GM04504 (cell line): ENCODE measurements at regions not wholly inside any gene's neighbourhood (a gene's known extent, or its start where the extent isn't known, plus 50 kb on each side); places are given as distances from the start of the nearest gene placed in this dataset.

Experiments
- DNase-seq: peaks from one replicate; pipeline ENCODE4 v3.0.0-alpha.2; 2012; ENCODE audit warnings: low read depth

DNA sequence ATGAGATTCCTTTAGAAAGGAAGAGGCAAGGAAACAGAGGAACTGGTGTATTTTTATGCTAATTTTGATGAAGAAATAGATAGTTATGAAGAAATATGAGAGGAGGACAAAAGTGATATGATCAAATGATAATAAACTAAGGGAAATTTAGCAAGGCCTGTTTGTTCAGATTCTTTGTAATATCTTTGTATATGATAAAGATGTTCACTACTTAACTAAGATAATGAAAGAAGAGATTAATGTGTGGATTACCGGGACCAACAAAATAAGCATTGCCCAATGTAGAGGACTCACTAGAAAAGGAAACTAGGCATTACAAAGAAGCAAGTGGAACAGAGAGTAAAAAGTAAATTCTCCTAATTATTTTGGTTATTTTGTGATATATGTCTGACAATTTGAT lies 99.0 kb upstream of the FIGN start:
- DNase-seq, result no peak

DNA sequence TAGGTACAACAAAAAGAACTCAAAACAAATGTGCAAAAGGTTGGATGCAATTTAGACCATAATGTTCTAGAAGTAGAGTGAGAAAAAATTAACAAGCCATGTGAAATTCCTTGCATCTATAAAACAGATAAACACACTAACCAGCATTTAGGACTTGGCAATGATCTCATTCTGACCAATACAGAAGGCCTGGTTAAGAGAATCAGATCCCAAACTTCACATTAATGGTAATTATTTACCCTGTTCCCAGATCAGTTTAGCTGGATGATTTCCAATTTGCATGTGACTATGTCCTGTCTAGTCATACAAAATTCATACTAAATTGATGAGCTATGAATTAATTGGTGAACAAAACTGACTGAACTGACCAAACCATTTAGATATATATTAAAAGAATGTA lies 98.4 kb upstream of the FIGN start:
- no peak for DNase-seq

DNA sequence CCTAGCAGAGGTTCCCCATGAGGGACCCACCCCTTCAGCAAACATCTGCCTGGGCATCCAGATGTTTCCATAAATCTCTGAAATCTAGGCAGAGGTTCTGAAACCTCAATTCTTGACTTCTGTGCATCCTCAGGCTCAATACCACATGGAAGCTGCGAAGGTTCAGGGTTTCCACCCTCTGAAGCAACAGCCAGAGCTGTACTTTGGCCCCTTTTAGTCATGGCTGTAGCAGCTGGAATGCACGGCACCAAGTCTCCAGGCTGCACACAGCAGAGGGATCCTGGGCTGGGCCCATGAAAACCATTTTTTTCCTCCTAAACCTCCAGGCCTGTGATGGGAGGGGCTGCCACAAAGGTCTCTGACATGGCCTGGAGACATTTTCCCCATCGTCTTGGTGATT lies 93.0 kb upstream of the FIGN start:
- no peak for DNase-seq

DNA sequence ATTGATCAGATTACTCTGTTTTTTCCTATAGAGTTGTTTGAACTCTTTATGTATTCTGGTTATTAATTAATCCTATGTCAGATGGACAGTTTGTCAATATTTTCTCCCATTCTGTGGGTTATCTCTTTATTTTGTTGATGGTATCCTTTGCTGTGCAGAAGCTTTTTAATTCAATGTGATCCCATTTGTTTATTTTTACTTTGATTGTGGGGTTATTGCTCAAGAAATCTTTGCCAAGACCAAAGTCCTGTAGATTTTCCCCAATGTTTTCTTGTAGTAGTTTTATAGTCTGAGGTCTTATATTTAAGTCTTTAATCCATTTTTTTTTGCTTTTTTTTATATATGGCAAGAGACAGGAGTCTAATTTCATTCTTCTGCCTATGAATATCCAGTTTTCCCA lies 86.2 kb upstream of the FIGN start:
- no peak for DNase-seq

DNA sequence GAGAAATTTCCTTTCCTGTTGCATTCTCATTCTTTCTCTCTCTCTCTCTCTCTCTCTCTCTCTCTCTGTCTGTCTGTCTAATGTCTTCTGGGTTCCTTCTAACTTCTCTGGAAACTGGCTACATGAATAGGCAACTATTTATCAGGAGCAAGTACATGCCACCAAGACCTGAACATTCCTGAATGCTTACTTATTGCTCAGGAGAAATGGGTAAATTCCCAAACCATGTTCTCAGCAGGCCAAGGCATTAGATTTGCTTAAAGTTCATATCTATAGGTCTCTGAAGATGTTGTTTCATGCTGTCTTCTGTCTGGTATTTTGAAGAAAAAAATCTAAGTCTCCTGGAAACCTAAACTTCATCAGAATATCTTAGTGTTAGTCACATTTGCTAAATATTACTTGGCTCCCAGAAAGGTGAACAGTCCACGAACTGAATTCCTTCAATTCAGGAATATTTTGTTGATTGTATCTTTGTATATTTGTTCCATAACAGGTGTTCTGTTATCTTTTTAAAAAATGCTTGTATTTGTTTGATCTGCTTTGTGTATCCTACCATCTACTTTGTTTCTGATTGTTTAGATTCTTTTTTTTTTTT lies 77.2 kb upstream of the FIGN start:
- no peak for DNase-seq

DNA sequence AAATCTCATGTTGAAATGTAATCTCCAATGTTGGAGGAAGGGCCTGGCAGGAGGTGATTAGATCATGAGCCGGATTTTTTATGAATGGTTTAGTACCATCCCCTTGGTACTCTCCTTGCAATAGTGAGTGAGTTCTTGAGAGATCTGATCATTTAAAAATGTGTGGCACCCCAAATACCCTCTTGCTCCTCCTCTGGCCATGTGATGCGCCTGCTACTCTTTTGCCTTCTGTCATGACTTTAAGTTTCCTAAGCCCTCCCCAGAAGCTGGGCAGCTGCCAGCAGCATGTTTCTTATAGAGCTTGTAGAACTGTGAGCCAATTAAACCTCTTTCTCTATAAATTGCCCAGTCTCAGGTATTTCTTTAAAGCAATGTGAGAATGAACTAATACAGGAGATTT lies 72.6 kb upstream of the FIGN start:
- DNase-seq, result no peak

DNA sequence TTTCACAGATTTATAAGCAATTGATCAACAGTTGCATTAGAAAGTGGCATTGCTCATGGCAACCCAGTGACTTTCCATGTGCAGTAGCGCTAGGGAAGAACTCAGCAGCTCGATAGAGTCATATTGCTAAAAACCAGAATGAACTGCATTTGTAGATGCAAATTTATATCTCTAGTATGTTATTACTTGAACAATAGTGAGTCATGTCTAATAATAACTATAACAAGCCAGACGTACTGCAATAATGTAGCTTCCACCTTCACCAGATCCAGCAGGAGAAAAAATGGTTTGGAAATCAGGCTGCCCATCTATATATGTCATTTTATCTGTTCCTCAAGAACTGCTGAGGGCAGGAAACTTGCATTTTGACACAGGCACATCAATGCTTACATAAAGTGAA lies 66.5 kb upstream of the FIGN start:
- no peak for DNase-seq

DNA sequence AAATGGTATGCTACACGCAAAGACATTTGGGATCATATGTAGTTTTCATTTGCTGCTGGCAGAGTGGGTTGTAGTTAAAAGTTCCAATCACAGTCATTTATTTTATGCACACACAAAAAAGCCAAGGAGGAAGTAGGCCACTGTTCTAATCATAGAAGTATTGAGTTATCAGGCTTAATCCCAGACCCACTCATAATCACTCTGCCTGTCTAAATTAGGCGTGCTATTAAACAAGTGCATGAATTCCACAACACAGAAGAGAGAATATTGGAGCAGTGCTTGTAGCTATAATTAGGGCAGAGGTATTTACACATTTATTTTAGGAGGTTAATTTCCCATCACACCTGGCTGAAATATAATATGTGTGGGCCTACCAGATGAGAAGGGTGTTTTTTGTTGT lies 65.7 kb upstream of the FIGN start:
- DNase-seq, result no peak

DNA sequence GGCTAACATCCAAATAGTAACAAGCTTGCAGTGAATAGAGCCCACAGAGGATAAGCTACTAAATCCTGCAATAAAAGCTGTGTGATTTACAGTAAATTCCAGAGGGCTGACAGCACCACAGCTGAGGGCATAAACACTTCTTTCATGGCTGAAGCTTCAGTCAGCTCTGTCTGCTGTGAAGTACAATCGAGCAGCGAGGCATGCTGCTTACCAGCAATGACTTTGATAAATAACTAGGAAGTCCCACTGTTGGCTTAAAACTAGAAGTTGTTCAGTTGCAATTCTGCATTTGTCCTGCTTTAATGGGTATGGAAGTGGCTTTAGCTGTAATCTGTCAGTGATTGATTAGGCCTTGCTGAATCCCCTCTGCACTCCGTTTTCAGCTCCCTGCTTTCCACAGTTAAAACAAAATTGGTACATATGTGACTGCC lies 65.2 kb upstream of the FIGN start:
- peak; percentile 78 for DNase-seq

DNA sequence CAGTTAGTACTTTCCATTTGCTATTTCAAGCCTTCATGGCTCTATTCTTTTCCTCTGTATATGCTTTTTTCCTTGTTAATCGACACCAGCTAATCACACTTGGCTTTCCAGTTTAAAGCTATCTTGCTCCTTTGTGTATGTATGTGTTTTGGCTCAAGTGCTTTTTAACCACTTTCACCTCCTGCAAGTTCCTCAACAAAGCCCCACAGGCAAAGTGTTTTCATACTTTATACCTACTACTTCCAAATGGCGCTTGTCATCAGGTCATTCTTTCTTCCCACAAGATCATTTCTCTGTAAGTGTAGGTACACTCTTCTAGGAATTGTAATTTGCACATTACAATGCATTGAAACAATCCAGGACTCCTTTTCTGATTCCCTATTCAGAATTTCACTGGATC lies 64.0 kb upstream of the FIGN start:
- no peak for DNase-seq

DNA sequence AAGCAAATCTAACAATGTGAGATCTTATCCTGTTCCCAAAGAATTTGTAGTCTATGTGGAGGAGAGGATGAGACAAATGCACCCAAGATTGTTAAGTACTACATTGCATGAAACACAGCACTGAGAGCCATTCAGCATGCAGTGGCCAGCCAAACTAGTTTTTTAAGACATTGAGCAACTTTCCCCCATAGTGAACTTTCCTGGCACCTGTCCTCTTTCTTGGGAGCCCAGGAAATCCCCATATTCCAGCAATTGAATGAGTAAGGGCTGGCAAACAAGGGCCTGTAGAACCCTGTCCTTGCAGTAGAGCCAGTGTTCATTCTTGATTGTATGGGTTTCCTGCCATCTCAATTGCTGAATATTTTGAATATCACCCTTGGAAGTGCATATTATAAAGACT lies 58.8 kb upstream of the FIGN start:
- DNase-seq, result no peak
